ENCODE measurements at regions not wholly inside any gene's neighbourhood (a gene's known extent, or its start where the extent isn't known, plus 50 kb on each side); places are given as distances from the start of the nearest gene placed in this dataset.
"Not testable (repeated sequence)": the region's sequence is repeated elsewhere in the genome, so short reads cannot be mapped to it uniquely, and the experiment has no call there.

DNA sequence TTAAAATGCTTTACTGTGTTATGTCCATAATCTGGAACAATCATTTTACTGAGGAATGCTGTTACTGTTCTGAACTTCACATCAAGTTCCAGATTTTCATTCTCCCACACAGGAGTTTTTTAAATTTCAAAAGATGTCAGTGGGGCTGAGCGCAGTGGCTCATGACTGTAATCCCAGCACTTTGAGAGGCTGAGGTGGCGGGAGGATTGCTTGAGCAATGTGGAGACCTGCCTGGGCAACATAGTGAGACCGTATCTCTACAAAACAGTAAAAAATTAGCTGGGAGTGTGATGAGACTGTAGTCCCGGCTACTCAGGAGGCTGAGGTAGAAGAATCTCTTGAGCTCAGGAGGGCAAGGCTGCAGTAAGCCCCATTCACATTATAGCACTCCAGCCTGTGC is 177.9 kb upstream of the GOLGA6L22 start:
- not testable (repeated sequence) for H3K36me3 Mint-ChIP-seq (ENCODE audit: low read depth); H3K27me3 Mint-ChIP-seq; H3K4me3 Mint-ChIP-seq; H3K27ac Mint-ChIP-seq; H3K9me3 Mint-ChIP-seq; H3K4me1 Mint-ChIP-seq (ENCODE audit: low read depth)

DNA sequence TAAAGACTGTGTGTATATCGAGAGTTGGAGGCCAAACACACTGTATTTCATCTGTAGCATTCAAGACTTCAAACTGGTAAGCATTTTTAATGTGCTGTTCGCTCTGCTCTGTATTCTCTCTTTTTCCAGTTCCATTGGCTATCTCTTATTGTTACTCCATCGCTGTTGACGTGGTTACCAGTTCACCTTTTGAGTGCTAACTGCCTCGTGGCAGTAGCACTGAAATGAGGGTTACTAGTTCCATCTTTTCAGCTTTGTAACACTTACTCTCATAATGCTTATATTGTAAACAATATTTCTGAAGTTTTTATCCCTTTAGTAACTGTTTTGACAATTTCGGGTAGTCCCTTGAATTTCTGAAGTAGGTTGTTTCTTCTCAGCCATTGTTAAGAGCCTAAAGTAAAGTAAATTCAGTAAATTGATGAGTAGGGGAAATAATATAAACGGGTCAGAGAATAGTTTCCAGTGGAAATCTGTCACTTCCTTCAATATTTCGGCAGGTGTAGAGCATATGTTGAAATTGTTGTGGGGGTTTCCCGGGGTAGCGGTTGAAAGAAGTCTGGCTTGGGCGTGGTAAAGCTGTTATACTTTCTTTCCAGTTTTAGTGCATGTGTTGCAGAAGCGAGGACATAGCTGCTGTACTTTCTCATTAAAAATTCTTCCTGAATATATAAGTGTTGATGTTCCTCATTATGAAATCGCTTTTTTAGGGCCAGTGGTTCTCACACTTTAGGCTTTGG is 175.7 kb upstream of the GOLGA6L22 start:
- H3K4me1 Mint-ChIP-seq (ENCODE audit: low read depth); H3K27ac Mint-ChIP-seq; H3K9me3 Mint-ChIP-seq; H3K36me3 Mint-ChIP-seq (ENCODE audit: low read depth); H3K27me3 Mint-ChIP-seq; H3K4me3 Mint-ChIP-seq: not testable (repeated sequence)

GRCh38 chr15:22284795-22285420 is 173.8 kb upstream of the GOLGA6L22 start:
- not testable (repeated sequence) for H3K27ac Mint-ChIP-seq; H3K4me1 Mint-ChIP-seq (ENCODE audit: low read depth); H3K4me3 Mint-ChIP-seq; H3K27me3 Mint-ChIP-seq; H3K9me3 Mint-ChIP-seq; H3K36me3 Mint-ChIP-seq (ENCODE audit: low read depth)

DNA sequence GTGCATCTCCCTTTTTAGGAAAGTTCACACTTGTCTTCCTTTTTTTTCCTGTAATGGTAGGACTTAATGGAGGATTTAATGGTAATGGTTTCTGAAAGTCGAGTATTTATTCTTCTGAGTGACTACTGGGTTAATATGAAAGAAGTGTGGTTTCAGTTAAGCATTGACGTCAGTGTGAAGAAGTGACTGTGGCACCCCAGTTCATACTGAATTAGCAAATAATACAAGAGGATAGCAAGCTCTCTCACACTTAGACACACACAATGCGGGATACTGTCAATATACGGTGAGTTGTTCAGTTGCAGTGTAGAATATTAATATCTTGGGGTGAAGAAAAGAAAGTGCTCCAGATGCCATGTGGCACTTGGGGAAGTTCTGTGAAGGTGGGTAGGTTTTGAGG is 167.6 kb upstream of the GOLGA6L22 start:
- H3K27ac Mint-ChIP-seq; H3K36me3 Mint-ChIP-seq (ENCODE audit: low read depth); H3K9me3 Mint-ChIP-seq; H3K4me1 Mint-ChIP-seq (ENCODE audit: low read depth); H3K4me3 Mint-ChIP-seq: not testable (repeated sequence)
- H3K27me3 Mint-ChIP-seq: peaks cover 14% of the 10 kb centered on the region

- not testable (repeated sequence) for H3K27ac Mint-ChIP-seq; H3K4me1 Mint-ChIP-seq (ENCODE audit: low read depth)
Observed at GRCh38 chr15:22303112-22303511, 155.6 kb upstream of the GOLGA6L22 start.

More at GRCh38 chr15:22303112-22303511, 155.6 kb upstream of the GOLGA6L22 start:
- H3K27me3 Mint-ChIP-seq: peaks cover 11% of the 10 kb centered on the region
- not testable (repeated sequence) for H3K9me3 Mint-ChIP-seq; H3K4me3 Mint-ChIP-seq; H3K36me3 Mint-ChIP-seq (ENCODE audit: low read depth)

Measured in stimulated activated naive CD8-positive, alpha-beta T cell treated with anti-CD3 and anti-CD28 coated beads, Interleukin-15, Interleukin-2, amounts not matched to agents 100 ng/mL and 50 ng/mL, for 24 hours (primary cell).